ENCODE measurements at regions not wholly inside any gene's neighbourhood (a gene's known extent, or its start where the extent isn't known, plus 50 kb on each side); places are given as distances from the start of the nearest gene placed in this dataset.

DNA sequence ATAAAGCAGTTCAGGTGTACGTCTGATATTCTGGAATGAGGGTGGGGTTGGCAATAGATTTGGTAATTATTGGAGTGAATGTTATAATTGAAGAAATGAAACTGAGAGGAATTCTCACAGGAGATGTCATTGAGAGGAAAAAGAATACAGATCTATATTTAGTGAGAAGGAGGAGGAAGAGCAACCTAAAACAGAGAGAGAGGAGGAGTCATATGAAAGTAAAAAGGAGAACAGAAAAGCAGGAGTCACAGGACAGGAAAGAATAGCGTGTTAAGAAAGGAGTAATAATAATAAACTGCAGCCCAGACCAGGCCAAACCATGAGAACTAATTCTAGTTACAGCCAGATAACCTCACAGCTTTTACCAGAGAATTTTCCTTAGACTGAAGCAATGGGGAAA, 62.7 kb upstream of the MROH9 start:
- DNase-seq (ENCODE audit: low read depth in 1 of 2, low spot score in 1 of 2) = no peak
- in situ Hi-C loops (cut with HindIII; ENCODE audit: low pct_unique_long_range_greater_than_20kb, low sequenced_read_pairs) = no loop called here
- no peak for TF ChIP-seq JUND (IDR thresholded peaks at IDR 0.05; ENCODE audit: low read depth)

DNA sequence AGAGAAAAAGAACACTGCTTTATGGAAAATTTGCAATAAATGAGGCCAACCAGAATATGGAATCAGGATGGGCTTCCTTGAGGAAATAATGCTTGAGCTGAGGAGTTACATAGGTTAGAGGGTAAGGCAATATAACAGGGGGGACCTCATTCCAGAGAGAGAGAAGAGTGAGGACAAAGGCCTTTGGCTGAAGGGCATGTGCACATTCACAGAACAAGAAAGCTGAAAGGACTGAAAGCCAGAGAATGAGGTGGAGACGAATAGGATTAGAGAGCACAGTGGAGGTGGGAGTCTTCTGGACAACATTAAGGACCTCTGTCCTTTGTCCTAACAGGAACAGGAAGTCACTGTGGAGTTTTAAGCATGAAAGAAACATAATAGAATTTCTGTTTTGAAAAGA, 60.7 kb upstream of the MROH9 start:
- in situ Hi-C loops (cut with HindIII; ENCODE audit: low pct_unique_long_range_greater_than_20kb, low sequenced_read_pairs) = no loop called here
- TF ChIP-seq JUND (IDR thresholded peaks at IDR 0.05; ENCODE audit: low read depth) = no peak

DNA sequence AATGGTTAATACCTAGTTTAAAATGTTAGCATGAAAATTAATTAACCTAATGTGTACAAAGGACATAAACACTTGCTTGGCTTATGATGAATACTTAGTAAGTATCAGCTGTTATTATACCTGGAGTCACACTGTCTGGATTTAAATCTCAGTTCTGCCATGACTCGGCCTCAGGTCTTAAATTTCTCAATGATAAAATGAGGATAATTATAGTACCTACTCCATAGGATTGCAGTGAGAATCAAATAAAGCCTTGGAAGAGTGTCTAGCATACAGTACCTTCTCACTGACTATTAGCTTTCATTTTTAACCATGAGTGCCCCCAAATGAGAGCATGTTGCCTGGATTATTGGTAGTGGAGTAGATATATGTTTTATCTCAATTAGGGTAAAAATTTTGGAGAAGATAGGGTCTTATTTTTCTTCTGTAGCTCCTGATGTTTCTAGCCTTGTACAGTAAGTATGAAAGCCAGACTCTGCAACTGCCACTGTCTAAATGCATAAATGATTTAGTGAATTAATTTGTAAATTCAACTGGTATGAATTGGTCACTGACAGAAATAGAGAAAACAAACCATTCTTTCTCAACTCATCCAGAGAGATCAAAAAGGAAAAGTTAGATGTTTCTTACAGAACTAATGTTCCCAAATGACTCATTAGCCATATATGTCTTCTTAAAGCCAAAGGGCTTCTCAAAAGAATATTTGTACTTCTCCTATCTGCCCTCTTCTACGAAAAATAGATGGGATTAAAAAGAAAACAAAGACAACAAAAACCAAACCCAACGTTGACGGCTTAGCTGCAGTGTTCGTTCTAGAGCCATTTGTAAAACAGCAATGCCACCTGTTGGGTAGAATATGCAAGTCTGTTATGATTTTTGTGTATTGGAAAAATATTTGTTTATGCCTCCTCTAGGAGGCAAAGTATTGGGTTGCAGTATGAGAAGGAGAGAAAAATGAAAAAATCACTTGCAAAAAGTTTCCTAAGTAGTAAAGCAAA, 53.8 kb upstream of the MROH9 start:
- in situ Hi-C loops (cut with HindIII; ENCODE audit: low pct_unique_long_range_greater_than_20kb, low sequenced_read_pairs) = no loop called here
- TF ChIP-seq JUND (IDR thresholded peaks at IDR 0.05; ENCODE audit: low read depth) = no peak
- peak; percentile 39 to 68 for DNase-seq (ENCODE audit: low read depth in 1 of 2, low spot score in 1 of 2)

More for the DNA sequence above, 60.7 kb upstream of the MROH9 start:
- no peak for DNase-seq (ENCODE audit: low read depth in 1 of 2, low spot score in 1 of 2)

Measured in T47D (cell line).